Urinary bladder (tissue), 3 donors: ENCODE measurements at regions not wholly inside any gene's neighbourhood (a gene's known extent, or its start where the extent isn't known, plus 50 kb on each side); places are given as distances from the start of the nearest gene placed in this dataset.

Experiments used
- DNase-seq: peaks from one replicate; pipeline ENCODE4 v3.0.0-alpha.2; 2015; ENCODE audit errors: extremely low spot score
- H3K27ac ChIP-seq: one replicate; pipeline ENCODE4 v1.5.1; 2013; ENCODE audit warnings: low read depth, mild to moderate bottlenecking, moderate library complexity
- H3K36me3 ChIP-seq: one replicate; pipeline ENCODE4 v1.6.1; 2013; ENCODE audit warnings: mild to moderate bottlenecking, moderate library complexity; ENCODE audit not compliant: insufficient read depth
- H3K4me1 ChIP-seq: one replicate; pipeline ENCODE4 v1.6.1; 2013; ENCODE audit warnings: mild to moderate bottlenecking, moderate library complexity; ENCODE audit not compliant: insufficient read depth
- H3K4me3 ChIP-seq: one replicate; pipeline ENCODE4 v1.5.1; 2013; ENCODE audit warnings: low read depth, low read length
- WGBS: extraction: QIAGEN DNeasy Blood & Tissue Kit; methylation state at CpG from one replicate; pipeline ENCODE4 v1.1.7; 2013; 5-methylcytosine and 5-hydroxymethylcytosine counted together
- donor health status: healthy with polysubstance abuse.
- donor health status: healthy.

GRCh38 chr14:98937712-98938505 is 334.1 kb downstream of the BCL11B start:
- 92% methylated on average over 6 of the region's 6 CpGs for WGBS
- Histone ChIP-seq H3K4me3 (no peak overlapping the region), H3K36me3 (no peaks in the 10 kb centered on the region), H3K4me1 (no peaks in the 10 kb centered on the region), H3K27ac (no peak overlapping the region)
- DNase-seq = no peak

- DNase-seq = no peak
- Histone ChIP-seq H3K27ac (no peak overlapping the region), H3K36me3 (no peaks in the 10 kb centered on the region), H3K4me3 (no peak overlapping the region), H3K4me1 (no peaks in the 10 kb centered on the region)
- WGBS = 82% methylated on average over 5 of the region's 5 CpGs
Measured at GRCh38 chr14:98940693-98941437, 331.1 kb downstream of the BCL11B start.

GRCh38 chr14:98941481-98941880 is 330.5 kb downstream of the BCL11B start:
- no peak overlapping the region for H3K4me3 ChIP-seq

GRCh38 chr14:98943907-98944306 is 328.1 kb downstream of the BCL11B start:
- Histone ChIP-seq H3K4me1 (no peaks in the 10 kb centered on the region), H3K27ac (no peak overlapping the region), H3K36me3 (no peaks in the 10 kb centered on the region), H3K4me3 (no peak overlapping the region)
- no peak for DNase-seq
- 94% methylated on average over 6 of the region's 6 CpGs for WGBS

More at GRCh38 chr14:98941481-98941880, 330.5 kb downstream of the BCL11B start:
- no peaks in the 10 kb centered on the region for H3K4me1 ChIP-seq
- H3K36me3 ChIP-seq = no peaks in the 10 kb centered on the region
- no peak overlapping the region for H3K27ac ChIP-seq
- DNase-seq = no peak

GRCh38 chr14:98944989-98945388 is 327.0 kb downstream of the BCL11B start:
- no peak for DNase-seq
- Histone ChIP-seq H3K36me3 (no peaks in the 10 kb centered on the region), H3K27ac (no peak overlapping the region), H3K4me3 (no peak overlapping the region), H3K4me1 (no peaks in the 10 kb centered on the region)
- WGBS = 67% methylated on average over 5 of the region's 5 CpGs

GRCh38 chr14:98945611-98946570 is 326.1 kb downstream of the BCL11B start:
- DNase-seq = no peak
- WGBS = 60% methylated on average over 23 of the region's 23 CpGs
- Histone ChIP-seq H3K4me3 (no peak overlapping the region), H3K4me1 (no peaks in the 10 kb centered on the region), H3K36me3 (no peaks in the 10 kb centered on the region), H3K27ac (no peak overlapping the region)

GRCh38 chr14:98946940-98947339 is 325.1 kb downstream of the BCL11B start:
- Histone ChIP-seq H3K27ac (no peak overlapping the region), H3K36me3 (no peaks in the 10 kb centered on the region), H3K4me3 (no peak overlapping the region), H3K4me1 (no peaks in the 10 kb centered on the region)
- no peak for DNase-seq
- WGBS = 22% methylated on average over 8 of the region's 8 CpGs

- H3K36me3 ChIP-seq = no peaks in the 10 kb centered on the region
- no peak for DNase-seq
- WGBS = 95% methylated on average over 8 of the region's 8 CpGs
Measured at GRCh38 chr14:98947911-98948595, 323.9 kb downstream of the BCL11B start.

GRCh38 chr14:98949051-98949450 is 322.9 kb downstream of the BCL11B start:
- H3K4me1 ChIP-seq = no peaks in the 10 kb centered on the region
- H3K36me3 ChIP-seq = no peaks in the 10 kb centered on the region
- no peak overlapping the region for H3K4me3 ChIP-seq
- WGBS = 46% methylated on average over 2 of the region's 2 CpGs
- no peak for DNase-seq
- H3K27ac ChIP-seq = no peak overlapping the region

More at GRCh38 chr14:98947911-98948595, 323.9 kb downstream of the BCL11B start:
- Histone ChIP-seq H3K4me1 (no peaks in the 10 kb centered on the region), H3K4me3 (no peak overlapping the region), H3K27ac (no peak overlapping the region)

- WGBS = 72% methylated on average over 9 of the region's 9 CpGs
- DNase-seq = no peak
- Histone ChIP-seq H3K27ac (no peak overlapping the region), H3K36me3 (no peaks in the 10 kb centered on the region), H3K4me1 (no peaks in the 10 kb centered on the region), H3K4me3 (no peak overlapping the region)
Measured at GRCh38 chr14:98949481-98950135, 322.4 kb downstream of the BCL11B start.

- Histone ChIP-seq H3K4me1 (no peaks in the 10 kb centered on the region), H3K36me3 (no peaks in the 10 kb centered on the region), H3K4me3 (no peak overlapping the region), H3K27ac (no peak overlapping the region)
- 76% methylated on average over 5 of the region's 5 CpGs for WGBS
- no peak for DNase-seq
Measured at GRCh38 chr14:98950353-98950895, 321.6 kb downstream of the BCL11B start.

- Histone ChIP-seq H3K4me1 (no peaks in the 10 kb centered on the region), H3K27ac (no peak overlapping the region), H3K4me3 (no peak overlapping the region), H3K36me3 (no peaks in the 10 kb centered on the region)
- 92% methylated on average over 3 of the region's 3 CpGs for WGBS
- no peak for DNase-seq
Measured at GRCh38 chr14:98951031-98951430, 321.0 kb downstream of the BCL11B start.
